DMS79 (cell line): ENCODE measurements at regions not wholly inside any gene's neighbourhood (a gene's known extent, or its start where the extent isn't known, plus 50 kb on each side); places are given as distances from the start of the nearest gene placed in this dataset.
A peak's percentile ranks its signal among the peaks of the same experiment; 100 is the strongest.

Experiments
- DNase-seq: peaks from one replicate; lab custom pipeline; 2025; lab: John Stamatoyannopoulos, UW

GRCh38 chr18:41829647-41830516 is 125.2 kb upstream of the PIK3C3 start:
- no peak for DNase-seq

- DNase-seq: peak; percentile 80
Observed at GRCh38 chr18:41828137-41828536, 126.9 kb upstream of the PIK3C3 start.

GRCh38 chr18:41820784-41821183 is 134.2 kb upstream of the PIK3C3 start:
- DNase-seq: no peak

- no peak for DNase-seq
Observed at GRCh38 chr18:41818381-41819355, 136.4 kb upstream of the PIK3C3 start.

GRCh38 chr18:41814651-41815050 is 140.4 kb upstream of the PIK3C3 start:
- no peak for DNase-seq

- DNase-seq: no peak
Observed at GRCh38 chr18:41809652-41810051, 145.4 kb upstream of the PIK3C3 start.

- no peak for DNase-seq
Observed at GRCh38 chr18:41805341-41805740, 149.7 kb upstream of the PIK3C3 start.

- DNase-seq: no peak
Observed at GRCh38 chr18:41798879-41799278, 156.2 kb upstream of the PIK3C3 start.

- DNase-seq: no peak
Observed at GRCh38 chr18:41790687-41791086, 164.3 kb upstream of the PIK3C3 start.

GRCh38 chr18:41789001-41789400 is 166.0 kb upstream of the PIK3C3 start:
- DNase-seq: no peak

- DNase-seq: no peak
Observed at GRCh38 chr18:41783879-41784278, 171.2 kb upstream of the PIK3C3 start.

GRCh38 chr18:41783065-41783818 is 171.8 kb upstream of the PIK3C3 start:
- DNase-seq: no peak

- no peak for DNase-seq
Observed at GRCh38 chr18:41771973-41772372, 183.1 kb upstream of the PIK3C3 start.

GRCh38 chr18:41769265-41769664 is 185.8 kb upstream of the PIK3C3 start:
- no peak for DNase-seq

- no peak for DNase-seq
Observed at GRCh38 chr18:41768467-41768866, 186.6 kb upstream of the PIK3C3 start.

- DNase-seq: no peak
Observed at GRCh38 chr18:41767960-41768359, 187.1 kb upstream of the PIK3C3 start.

- DNase-seq: peak; percentile 65
Observed at GRCh38 chr18:41765460-41765859, 189.6 kb upstream of the PIK3C3 start.

- DNase-seq: no peak
Observed at GRCh38 chr18:41763361-41763760, 191.7 kb upstream of the PIK3C3 start.

GRCh38 chr18:41761333-41762018 is 193.6 kb upstream of the PIK3C3 start:
- DNase-seq: no peak

GRCh38 chr18:41758534-41758933 is 196.5 kb upstream of the PIK3C3 start:
- no peak for DNase-seq

- DNase-seq: no peak
Observed at GRCh38 chr18:41756141-41756540, 198.9 kb upstream of the PIK3C3 start.
